ENCODE measurements at regions not wholly inside any gene's neighbourhood (a gene's known extent, or its start where the extent isn't known, plus 50 kb on each side); places are given as distances from the start of the nearest gene placed in this dataset.

DNA sequence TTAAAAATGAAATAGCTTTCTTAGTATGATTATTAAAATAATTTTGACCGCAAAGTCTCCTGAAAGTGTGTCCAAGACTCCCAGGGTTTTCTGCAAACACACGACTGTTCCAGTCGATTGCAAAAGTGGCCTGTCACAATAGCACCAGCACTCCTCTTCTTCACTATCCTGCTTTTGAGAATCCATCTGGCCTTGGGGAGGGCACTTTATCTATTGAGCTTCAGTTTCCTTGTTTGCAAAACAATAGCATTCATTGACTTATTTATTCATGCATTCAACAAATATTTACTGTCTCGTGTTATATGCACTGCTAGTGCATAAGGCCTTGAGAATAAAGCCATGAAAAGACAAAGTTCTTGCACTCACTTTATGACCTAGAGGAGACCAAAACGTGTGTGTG is 96.2 kb upstream of the NTM start:
- Histone ChIP-seq H3K36me3 (ENCODE audit: control insufficient read depth in 1 of 2, insufficient read depth in 2 of 2, low read length in 2 of 2) (no peaks in the 10 kb centered on the region), H4K20me1 (ENCODE audit: insufficient read depth) (no peaks in the 10 kb centered on the region), H3K4me1 (ENCODE audit: control insufficient read depth in 1 of 2, insufficient read depth in 2 of 2, low read length in 2 of 2) (no peaks in the 10 kb centered on the region), H3K9ac (ENCODE audit: low read length) (no peak overlapping the region), H3K9me2 (ENCODE audit: insufficient read depth) (no peaks in the 10 kb centered on the region), H2AFZ (ENCODE audit: low read depth, low read length, poor library complexity, severe bottlenecking) (no peak overlapping the region), H3K27ac (ENCODE audit: low read depth, low read length) (no peak overlapping the region), H3K27me3 (ENCODE audit: insufficient read depth, low read length) (no peaks in the 10 kb centered on the region), H3K9me3 (ENCODE audit: control insufficient read depth in 1 of 2, insufficient read depth in 1 of 2, low read depth in 1 of 2, low read length in 2 of 2) (peaks cover 0 to 5% of the 10 kb centered on the region in 2 experiments; a peak in 2 of 4 replicates), H3K4me2 (ENCODE audit: low read length) (no peak overlapping the region), H3K4me3 (replicated peaks in 1 of 2; ENCODE audit: low read depth in 1 of 2, low read length in 2 of 2) (no peak overlapping the region), H3K79me2 (ENCODE audit: insufficient read depth, low read length) (no peaks in the 10 kb centered on the region)
- ChIA-PET CTCF (no interaction called here), RAD21 (ENCODE audit: low non-redundant PET in 1 of 2, low total read pairs in 2 of 2, uncharacterized antibody in 2 of 2, unreplicated experiment in 2 of 2) (no interaction called here), POLR2A (no interaction called here)
- no TSS peak for BruUV-seq (replicated peaks)
- DNase-seq (ENCODE audit: low read depth, low spot score) (no peak), ATAC-seq (no peak)
- TF ChIP-seq, protein P1, sequence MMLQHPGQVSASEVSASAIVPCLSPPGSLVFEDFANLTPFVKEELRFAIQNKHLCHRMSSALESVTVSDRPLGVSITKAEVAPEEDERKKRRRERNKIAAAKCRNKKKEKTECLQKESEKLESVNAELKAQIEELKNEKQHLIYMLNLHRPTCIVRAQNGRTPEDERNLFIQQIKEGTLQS (IDR thresholded peaks at IDR 0.05): no peak
- no peak for TF ChIP-seq SRF (IDR thresholded peaks at IDR 0.05; ENCODE audit: low read depth)
- TF ChIP-seq TCF7L2 (IDR thresholded peaks at IDR 0.05; ENCODE audit: borderline replicate concordance, extremely low read depth, insufficient read depth, insufficient read length): no peak
- no peak for TF ChIP-seq FOSL1 (IDR thresholded peaks at IDR 0.05; ENCODE audit: low read depth)
- no peak for TF ChIP-seq POLR2AphosphoS5 (IDR thresholded peaks at IDR 0.05; ENCODE audit: low read depth, low read length)
- TF ChIP-seq, protein P2, sequence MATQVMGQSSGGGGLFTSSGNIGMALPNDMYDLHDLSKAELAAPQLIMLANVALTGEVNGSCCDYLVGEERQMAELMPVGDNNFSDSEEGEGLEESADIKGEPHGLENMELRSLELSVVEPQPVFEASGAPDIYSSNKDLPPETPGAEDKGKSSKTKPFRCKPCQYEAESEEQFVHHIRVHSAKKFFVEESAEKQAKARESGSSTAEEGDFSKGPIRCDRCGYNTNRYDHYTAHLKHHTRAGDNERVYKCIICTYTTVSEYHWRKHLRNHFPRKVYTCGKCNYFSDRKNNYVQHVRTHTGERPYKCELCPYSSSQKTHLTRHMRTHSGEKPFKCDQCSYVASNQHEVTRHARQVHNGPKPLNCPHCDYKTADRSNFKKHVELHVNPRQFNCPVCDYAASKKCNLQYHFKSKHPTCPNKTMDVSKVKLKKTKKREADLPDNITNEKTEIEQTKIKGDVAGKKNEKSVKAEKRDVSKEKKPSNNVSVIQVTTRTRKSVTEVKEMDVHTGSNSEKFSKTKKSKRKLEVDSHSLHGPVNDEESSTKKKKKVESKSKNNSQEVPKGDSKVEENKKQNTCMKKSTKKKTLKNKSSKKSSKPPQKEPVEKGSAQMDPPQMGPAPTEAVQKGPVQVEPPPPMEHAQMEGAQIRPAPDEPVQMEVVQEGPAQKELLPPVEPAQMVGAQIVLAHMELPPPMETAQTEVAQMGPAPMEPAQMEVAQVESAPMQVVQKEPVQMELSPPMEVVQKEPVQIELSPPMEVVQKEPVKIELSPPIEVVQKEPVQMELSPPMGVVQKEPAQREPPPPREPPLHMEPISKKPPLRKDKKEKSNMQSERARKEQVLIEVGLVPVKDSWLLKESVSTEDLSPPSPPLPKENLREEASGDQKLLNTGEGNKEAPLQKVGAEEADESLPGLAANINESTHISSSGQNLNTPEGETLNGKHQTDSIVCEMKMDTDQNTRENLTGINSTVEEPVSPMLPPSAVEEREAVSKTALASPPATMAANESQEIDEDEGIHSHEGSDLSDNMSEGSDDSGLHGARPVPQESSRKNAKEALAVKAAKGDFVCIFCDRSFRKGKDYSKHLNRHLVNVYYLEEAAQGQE (IDR thresholded peaks at IDR 0.05; ENCODE audit: low read depth): no peak
- intact Hi-C loops (cut with micrococcal nuclease): no loop called here

DNA sequence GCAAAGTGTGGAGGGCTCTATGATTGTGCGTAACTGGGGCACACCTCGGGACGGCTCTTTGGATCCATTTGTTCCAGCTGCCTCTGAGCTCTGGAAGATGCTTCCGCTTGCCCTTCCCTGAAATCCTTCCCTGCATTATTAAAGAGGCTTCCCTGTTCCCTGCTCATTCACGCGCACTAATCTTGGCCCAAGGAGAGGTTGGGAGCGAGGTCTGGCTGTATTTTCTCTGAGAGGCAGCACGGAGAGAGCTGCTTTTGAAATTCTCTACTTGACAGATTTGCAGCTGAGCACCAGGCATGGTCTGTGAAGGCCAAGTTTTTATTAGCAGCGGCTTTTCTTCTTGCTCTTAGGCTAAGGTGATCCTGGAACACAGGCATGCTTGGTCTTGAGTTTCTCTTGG is 94.8 kb upstream of the NTM start:
- H3K9ac ChIP-seq (ENCODE audit: low read length): no peak overlapping the region
- peaks cover 0 to 14% of the 10 kb centered on the region in 2 experiments; a peak in 2 of 4 replicates for H3K9me3 ChIP-seq (ENCODE audit: control insufficient read depth in 1 of 2, insufficient read depth in 1 of 2, low read depth in 1 of 2, low read length in 2 of 2)
- ChIA-PET CTCF (no interaction called here), POLR2A (no interaction called here), RAD21 (ENCODE audit: low non-redundant PET in 1 of 2, low total read pairs in 2 of 2, uncharacterized antibody in 2 of 2, unreplicated experiment in 2 of 2) (no interaction called here)
- no peaks in the 10 kb centered on the region for H4K20me1 ChIP-seq (ENCODE audit: insufficient read depth)
- no peak for TF ChIP-seq SIN3A (IDR thresholded peaks at IDR 0.05; ENCODE audit: low read depth)
- no peak for TF ChIP-seq FOSL1 (IDR thresholded peaks at IDR 0.05; ENCODE audit: low read depth)
- no peak for TF ChIP-seq ZFX (IDR thresholded peaks at IDR 0.05)
- no peak for TF ChIP-seq YY1 (IDR thresholded peaks at IDR 0.05; ENCODE audit: extremely low read depth, insufficient replicate concordance, low read depth, low read length)
- TF ChIP-seq SRF (IDR thresholded peaks at IDR 0.05; ENCODE audit: low read depth): no peak
- no peak for TF ChIP-seq ZNF274 (IDR thresholded peaks at IDR 0.05; ENCODE audit: low read depth, low read length)
- TF ChIP-seq, protein P3, sequence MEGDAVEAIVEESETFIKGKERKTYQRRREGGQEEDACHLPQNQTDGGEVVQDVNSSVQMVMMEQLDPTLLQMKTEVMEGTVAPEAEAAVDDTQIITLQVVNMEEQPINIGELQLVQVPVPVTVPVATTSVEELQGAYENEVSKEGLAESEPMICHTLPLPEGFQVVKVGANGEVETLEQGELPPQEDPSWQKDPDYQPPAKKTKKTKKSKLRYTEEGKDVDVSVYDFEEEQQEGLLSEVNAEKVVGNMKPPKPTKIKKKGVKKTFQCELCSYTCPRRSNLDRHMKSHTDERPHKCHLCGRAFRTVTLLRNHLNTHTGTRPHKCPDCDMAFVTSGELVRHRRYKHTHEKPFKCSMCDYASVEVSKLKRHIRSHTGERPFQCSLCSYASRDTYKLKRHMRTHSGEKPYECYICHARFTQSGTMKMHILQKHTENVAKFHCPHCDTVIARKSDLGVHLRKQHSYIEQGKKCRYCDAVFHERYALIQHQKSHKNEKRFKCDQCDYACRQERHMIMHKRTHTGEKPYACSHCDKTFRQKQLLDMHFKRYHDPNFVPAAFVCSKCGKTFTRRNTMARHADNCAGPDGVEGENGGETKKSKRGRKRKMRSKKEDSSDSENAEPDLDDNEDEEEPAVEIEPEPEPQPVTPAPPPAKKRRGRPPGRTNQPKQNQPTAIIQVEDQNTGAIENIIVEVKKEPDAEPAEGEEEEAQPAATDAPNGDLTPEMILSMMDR (IDR thresholded peaks at IDR 0.05 in 2 of 3, conservative IDR thresholded peaks at IDR 0.05 in 1 of 3; ENCODE audit: borderline replicate concordance in 1 of 3, insufficient read depth in 1 of 3, low read depth in 2 of 3, low read length in 2 of 3): no peak
- ATAC-seq (no peak), DNase-seq (ENCODE audit: low read depth, low spot score) (no peak)
- H3K36me3 ChIP-seq (ENCODE audit: control insufficient read depth in 1 of 2, insufficient read depth in 2 of 2, low read length in 2 of 2): no peaks in the 10 kb centered on the region
- no peak overlapping the region for H3K4me3 ChIP-seq (replicated peaks in 1 of 2; ENCODE audit: low read depth in 1 of 2, low read length in 2 of 2)
- intact Hi-C loops (cut with micrococcal nuclease): no loop called here
- H3K4me2 ChIP-seq (ENCODE audit: low read length): no peak overlapping the region
- H2AFZ ChIP-seq (ENCODE audit: low read depth, low read length, poor library complexity, severe bottlenecking): no peak overlapping the region
- no peaks in the 10 kb centered on the region for H3K4me1 ChIP-seq (ENCODE audit: control insufficient read depth in 1 of 2, insufficient read depth in 2 of 2, low read length in 2 of 2)
- no peaks in the 10 kb centered on the region for H3K9me2 ChIP-seq (ENCODE audit: insufficient read depth)
- no TSS peak for BruUV-seq (replicated peaks)
- no peaks in the 10 kb centered on the region for H3K79me2 ChIP-seq (ENCODE audit: insufficient read depth, low read length)
- no peak overlapping the region for H3K27ac ChIP-seq (ENCODE audit: low read depth, low read length)
- no peaks in the 10 kb centered on the region for H3K27me3 ChIP-seq (ENCODE audit: insufficient read depth, low read length)
